ENCODE measurements at regions not wholly inside any gene's neighbourhood (a gene's known extent, or its start where the extent isn't known, plus 50 kb on each side); places are given as distances from the start of the nearest gene placed in this dataset.

DNA sequence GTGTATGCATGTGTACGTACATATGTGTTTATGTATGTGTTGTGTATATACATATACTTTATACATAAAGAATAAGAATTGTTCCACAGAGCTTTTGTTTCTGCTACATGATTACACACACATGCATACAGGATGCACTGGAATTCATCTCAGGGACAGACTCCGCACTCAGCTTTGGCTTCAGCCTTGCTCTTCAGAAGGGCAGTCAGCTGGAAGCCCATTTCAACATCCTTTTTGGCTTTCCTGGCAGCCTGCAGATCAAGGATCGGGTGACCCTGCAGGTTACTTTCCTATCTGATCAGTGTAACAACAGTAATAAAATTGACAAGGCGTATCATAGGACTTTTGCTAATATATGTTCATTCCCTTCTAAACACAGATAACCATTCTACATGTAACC lies 144.1 kb upstream of the COPS8 start (continued):
- TF ChIP-seq EP300 (IDR thresholded peaks at IDR 0.05; ENCODE audit: borderline replicate concordance in 1 of 2, low read depth in 2 of 2, low read length in 2 of 2) (no peak), CBX5 (IDR thresholded peaks at IDR 0.05; ENCODE audit: low read depth, low read length) (no peak), RBBP5 (IDR thresholded peaks at IDR 0.05; ENCODE audit: borderline replicate concordance, low read depth, low read length) (no peak), BACH1 (IDR thresholded peaks at IDR 0.05; ENCODE audit: low read length) (no peak), NANOG (IDR thresholded peaks at IDR 0.05; ENCODE audit: insufficient read depth, low read depth, low read length, poor library complexity, severe bottlenecking) (no peak), EZH2 (IDR thresholded peaks at IDR 0.05; ENCODE audit: low read depth, low read length, severe bottlenecking) (no peak)
- TF ChIP-seq, protein P1, sequence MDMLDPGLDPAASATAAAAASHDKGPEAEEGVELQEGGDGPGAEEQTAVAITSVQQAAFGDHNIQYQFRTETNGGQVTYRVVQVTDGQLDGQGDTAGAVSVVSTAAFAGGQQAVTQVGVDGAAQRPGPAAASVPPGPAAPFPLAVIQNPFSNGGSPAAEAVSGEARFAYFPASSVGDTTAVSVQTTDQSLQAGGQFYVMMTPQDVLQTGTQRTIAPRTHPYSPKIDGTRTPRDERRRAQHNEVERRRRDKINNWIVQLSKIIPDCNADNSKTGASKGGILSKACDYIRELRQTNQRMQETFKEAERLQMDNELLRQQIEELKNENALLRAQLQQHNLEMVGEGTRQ (IDR thresholded peaks at IDR 0.05; ENCODE audit: low read length) = no peak

All from H1 (cell line).